ENCODE measurements at regions not wholly inside any gene's neighbourhood (a gene's known extent, or its start where the extent isn't known, plus 50 kb on each side); places are given as distances from the start of the nearest gene placed in this dataset.

- Mint-ChIP-seq H3K4me1 (ENCODE audit: low read depth, unreplicated experiment) (no peaks in the 10 kb centered on the region), H3K9me3 (ENCODE audit: unreplicated experiment) (peaks cover 38% of the 10 kb centered on the region), H3K4me3 (ENCODE audit: unreplicated experiment) (no peak overlapping the region), H3K27ac (ENCODE audit: unreplicated experiment) (no peak overlapping the region), H3K27me3 (ENCODE audit: insufficient read depth, unreplicated experiment) (no peaks in the 10 kb centered on the region), H3K36me3 (ENCODE audit: insufficient read depth, unreplicated experiment) (no peaks in the 10 kb centered on the region)
- no peak overlapping the region for H3K4me3 ChIP-seq (ENCODE audit: low read depth, low read length)
- DNase-seq = no peak
- no TSS peak for BruUV-seq (replicated peaks)
- intact Hi-C loops (cut with micrococcal nuclease; ENCODE audit: unreplicated experiment) = no loop called here
- TF ChIP-seq CTCF (IDR thresholded peaks at IDR 0.05; ENCODE audit: insufficient read depth in 1 of 2, low read depth in 1 of 2, low read length in 1 of 2, severe bottlenecking in 1 of 2, unreplicated experiment in 1 of 2) = no peak
- ChIA-PET POLR2A (no interaction called here), CTCF (no interaction called here)
- no peaks in the 10 kb centered on the region for H3K4me1 ChIP-seq
- no peaks in the 10 kb centered on the region for H3K36me3 ChIP-seq (ENCODE audit: control insufficient read depth, insufficient read depth, low read length)
- H3K9me3 ChIP-seq = no peaks in the 10 kb centered on the region
- no peaks in the 10 kb centered on the region for H3K27me3 ChIP-seq (replicated peaks; ENCODE audit: control insufficient read depth, insufficient read depth, low read length)
Observed at GRCh38 chr16:35911899-35912298, 2452.5 kb downstream of the TP53TG3F start.

DNA sequence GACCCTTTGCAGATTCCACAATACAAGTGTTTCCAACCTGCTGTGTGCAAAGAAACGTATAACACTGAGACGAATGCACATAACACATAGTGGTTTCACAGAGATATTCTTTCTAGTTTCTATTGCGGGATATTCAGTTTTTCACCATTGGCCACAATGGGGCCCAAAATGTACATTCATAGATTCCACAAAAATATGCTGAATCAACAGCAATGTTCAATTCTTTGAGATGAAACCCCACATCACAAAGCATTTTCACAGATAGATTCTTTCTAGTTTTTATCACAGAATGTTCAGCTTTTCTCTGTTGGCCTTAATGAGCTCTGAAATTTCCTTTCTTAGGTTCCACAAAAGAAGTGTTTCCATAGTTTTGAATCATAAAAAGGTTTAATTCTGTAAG lies 2472.3 kb downstream of the TP53TG3F start:
- no peaks in the 10 kb centered on the region for H3K4me1 ChIP-seq
- Mint-ChIP-seq H3K36me3 (ENCODE audit: insufficient read depth, unreplicated experiment) (no peaks in the 10 kb centered on the region), H3K4me1 (ENCODE audit: low read depth, unreplicated experiment) (no peaks in the 10 kb centered on the region), H3K27me3 (ENCODE audit: insufficient read depth, unreplicated experiment) (no peaks in the 10 kb centered on the region), H3K9me3 (ENCODE audit: unreplicated experiment) (no peaks in the 10 kb centered on the region), H3K4me3 (ENCODE audit: unreplicated experiment) (no peak overlapping the region), H3K27ac (ENCODE audit: unreplicated experiment) (no peak overlapping the region)
- CTCF ChIA-PET = no interaction called here
- intact Hi-C loops (cut with micrococcal nuclease; ENCODE audit: unreplicated experiment) = no loop called here
- H3K36me3 ChIP-seq (ENCODE audit: control insufficient read depth, insufficient read depth, low read length) = no peaks in the 10 kb centered on the region
- no peaks in the 10 kb centered on the region; the same call in 1 of the 2 replicates for H3K9me3 ChIP-seq
- DNase-seq = no peak
- POLR2A ChIA-PET = no interaction called here
- no peak overlapping the region for H3K4me3 ChIP-seq (ENCODE audit: low read depth, low read length)
- BruUV-seq (replicated peaks) = no TSS peak
- no peaks in the 10 kb centered on the region for H3K27me3 ChIP-seq (replicated peaks; ENCODE audit: control insufficient read depth, insufficient read depth, low read length)
- TF ChIP-seq CTCF (IDR thresholded peaks at IDR 0.05; ENCODE audit: insufficient read depth in 1 of 2, low read depth in 1 of 2, low read length in 1 of 2, severe bottlenecking in 1 of 2, unreplicated experiment in 1 of 2) = no peak
